H1 (cell line): ENCODE measurements at regions not wholly inside any gene's neighbourhood (a gene's known extent, or its start where the extent isn't known, plus 50 kb on each side); places are given as distances from the start of the nearest gene placed in this dataset.

Source experiments
- CTCF ChIA-PET: fragments of 300-600 bp; sonication (Branson Sonifier 250); formaldehyde crosslinking; loops from one replicate; lab custom pipeline; 2021; ENCODE audit not compliant: partially characterized antibody; lab: Charles Lee
- POLR2A ChIA-PET: fragments of 300-600 bp; sonication (Branson Sonifier 250); formaldehyde crosslinking; loops from one replicate; lab custom pipeline; 2021; ENCODE audit warnings: inconsistent platforms; ENCODE audit not compliant: partially characterized antibody; lab: Charles Lee
- DNase-seq, 2 experiments: peaks; one replicate each; pipeline versions ENCODE4 v3.0.0 to v3.0.0-alpha.2; 2010 to 2022; ENCODE audit warnings: low spot score in 2 of 2, low read depth in 1 of 2, mixed read lengths in 1 of 2
- FAIRE-seq: peaks from 2 replicates; lab custom pipeline; 2011; peaks lifted over from hg19 to GRCh38; lab: Jason Lieb, UNC
- H2AFZ ChIP-seq: 2 replicates; pipeline ENCODE4 v1.8.1; 2012; ENCODE audit warnings: low read length, inconsistent platforms
- H2AK5ac ChIP-seq: 2 replicates; pipeline ENCODE4 v1.6.1; 2013; ENCODE audit warnings: low read depth, low read length
- H2BK120ac ChIP-seq: replicated peaks from 2 replicates; pipeline ENCODE3; 2013; ENCODE audit warnings: low read depth, low read length, inconsistent platforms
- H2BK12ac ChIP-seq: 2 replicates; pipeline ENCODE4 v1.6.1; 2013; ENCODE audit warnings: low read depth, low read length
- H2BK15ac ChIP-seq: 2 replicates; pipeline ENCODE4 v1.6.1; 2013; ENCODE audit warnings: low read length
- H2BK20ac ChIP-seq: 2 replicates; pipeline ENCODE4 v1.6.1; 2013; ENCODE audit warnings: low read length
- H2BK5ac ChIP-seq: 2 replicates; pipeline ENCODE4 v1.6.1; 2013; ENCODE audit warnings: low read depth, low read length
- H3K14ac ChIP-seq: 2 replicates; pipeline ENCODE4 v1.6.1; 2013; ENCODE audit warnings: inconsistent platforms; ENCODE audit not compliant: insufficient read length
- H3K18ac ChIP-seq: 2 replicates; pipeline ENCODE4 v1.6.1; 2013; ENCODE audit warnings: low read length; ENCODE audit errors: extremely low read depth
- H3K23ac ChIP-seq: 2 replicates; pipeline ENCODE4 v1.6.1; 2013; ENCODE audit warnings: inconsistent platforms; ENCODE audit not compliant: insufficient read length
- H3K23me2 ChIP-seq: 2 replicates; pipeline ENCODE4 v1.6.1; 2013; ENCODE audit warnings: low read depth, low read length
- H3K27ac ChIP-seq: 2 replicates; pipeline ENCODE4 v1.6.1; 2011; ENCODE audit warnings: low read depth, low read length, inconsistent platforms
- H3K27me3 ChIP-seq, 4 experiments: replicated peaks in 1 of 4; 1 replicate in 1 of 4; 2 replicates in 3 of 4; pipeline versions ENCODE4 v1.6.1 to v1.8.1; 2011 to 2013; ENCODE audit warnings: low read length in 3 of 4, mild to moderate bottlenecking in 3 of 4, inconsistent platforms in 2 of 4, mixed read lengths in 2 of 4, moderate library complexity in 1 of 4; ENCODE audit not compliant: control insufficient read depth in 3 of 4, insufficient read depth in 3 of 4; ENCODE audit errors: extremely low read depth in 1 of 4
- H3K36me3 ChIP-seq, 4 experiments: 2 replicates each; pipeline versions ENCODE4 v1.6.1 to v1.8.1; 2011 to 2013; ENCODE audit warnings: mild to moderate bottlenecking in 4 of 4, low read length in 3 of 4, moderate library complexity in 2 of 4, control low read depth in 1 of 4, inconsistent platforms in 1 of 4; ENCODE audit not compliant: insufficient read depth in 4 of 4, control insufficient read depth in 2 of 4
- H3K4ac ChIP-seq: replicated peaks from 2 replicates; pipeline ENCODE3; 2013; ENCODE audit warnings: low read length, low read depth, mixed read lengths, inconsistent platforms; ENCODE audit not compliant: insufficient read length
- H3K4me1 ChIP-seq, 4 experiments: replicated peaks in 1 of 4; 1 replicate in 1 of 4; 2 replicates in 3 of 4; pipeline versions ENCODE4 v1.6.1 to v1.8.1; 2011 to 2013; ENCODE audit warnings: low read length in 3 of 4, inconsistent platforms in 2 of 4, mixed read lengths in 1 of 4; ENCODE audit not compliant: insufficient read depth in 4 of 4, control insufficient read depth in 3 of 4
- H3K4me2 ChIP-seq, 2 experiments: 2 replicates each; pipeline versions ENCODE4 v1.6.1 to v1.8.1; 2011 to 2013; ENCODE audit warnings: low read depth in 2 of 2, low read length in 2 of 2, control low read depth in 1 of 2, inconsistent platforms in 1 of 2, mild to moderate bottlenecking in 1 of 2; ENCODE audit not compliant: insufficient read depth in 1 of 2
- H3K4me3 ChIP-seq, 4 experiments: fragments of 200-600, 300-600 bp in 1 of 4; sonication (generic), shearing (Covaris generic), sonication (Bioruptor Twin) in 1 of 4; 2 replicates each; pipeline versions ENCODE4 v1.5.1 to v1.8.1; 2011 to 2016; ENCODE audit warnings: low read length in 4 of 4, low read depth in 3 of 4, control low read depth in 2 of 4, inconsistent platforms in 2 of 4, mild to moderate bottlenecking in 2 of 4, mixed read lengths in 1 of 4, moderate library complexity in 1 of 4; ENCODE audit not compliant: insufficient read depth in 2 of 4; ENCODE audit errors: extremely low read depth in 1 of 4
- H3K56ac ChIP-seq: replicated peaks from 2 replicates; pipeline ENCODE3; 2013; ENCODE audit warnings: low read depth, mild to moderate bottlenecking, mixed read lengths, low read length, inconsistent platforms; ENCODE audit not compliant: insufficient read length
- H3K79me1 ChIP-seq: 2 replicates; pipeline ENCODE4 v1.6.1; 2013; ENCODE audit warnings: low read depth, low read length, control low read depth
- H3K79me2 ChIP-seq, 2 experiments: 2 replicates each; pipeline versions ENCODE4 v1.6.1 to v1.8.1; 2012 to 2013; ENCODE audit warnings: low read length in 2 of 2, mild to moderate bottlenecking in 2 of 2, inconsistent platforms in 1 of 2; ENCODE audit not compliant: insufficient read depth in 2 of 2, control insufficient read depth in 1 of 2
- H3K9ac ChIP-seq, 4 experiments: replicated peaks in 1 of 4; 1 replicate in 1 of 4; 2 replicates in 3 of 4; pipeline versions ENCODE4 v1.6.1 to v1.8.1; 2011 to 2013; ENCODE audit warnings: low read depth in 3 of 4, low read length in 3 of 4, control low read depth in 2 of 4, mild to moderate bottlenecking in 2 of 4, moderate library complexity in 2 of 4, inconsistent platforms in 1 of 4; ENCODE audit errors: extremely low read depth in 1 of 4
- H3K9me3 ChIP-seq, 2 experiments: 2 replicates each; pipeline versions ENCODE4 v1.6.1 to v1.8.1; 2012 to 2013; ENCODE audit warnings: mild to moderate bottlenecking in 2 of 2, moderate library complexity in 2 of 2, control low read depth in 1 of 2, inconsistent platforms in 1 of 2, low read depth in 1 of 2, low read length in 1 of 2, mixed read lengths in 1 of 2; ENCODE audit not compliant: insufficient read depth in 2 of 2
- H4K20me1 ChIP-seq, 2 experiments: replicated peaks in 1 of 2; 2 replicates each; pipeline versions ENCODE3 to v1.8.1; 2011 to 2013; ENCODE audit warnings: inconsistent platforms in 2 of 2, low read length in 2 of 2, mild to moderate bottlenecking in 1 of 2; ENCODE audit not compliant: insufficient read depth in 2 of 2, control insufficient read depth in 1 of 2
- H4K5ac ChIP-seq: 2 replicates; pipeline ENCODE4 v1.6.1; 2013; ENCODE audit warnings: low read length, low read depth, mixed read lengths, inconsistent platforms; ENCODE audit not compliant: insufficient read length
- H4K8ac ChIP-seq: 2 replicates; pipeline ENCODE4 v1.8.0; 2013; ENCODE audit warnings: mild to moderate bottlenecking, moderate library complexity, low read length, inconsistent platforms; ENCODE audit not compliant: insufficient read depth; ENCODE audit errors: extremely low read depth
- H4K91ac ChIP-seq: replicated peaks from 2 replicates; pipeline ENCODE3; 2013; ENCODE audit warnings: low read length, mixed read lengths, inconsistent platforms; ENCODE audit not compliant: insufficient read length
- BACH1 ChIP-seq: IDR thresholded peaks from 2 replicates; pipeline ENCODE4 v1.6.1; 2012; ENCODE audit warnings: low read length, improper control_type of control experiment
- HDAC2 ChIP-seq, 2 experiments: fragments of 300-600 bp in 1 of 2; sonication (generic) in 1 of 2; IDR thresholded peaks; 2 replicates each; pipeline ENCODE4 v1.6.1; 2011 to 2012; ENCODE audit warnings: low read depth in 2 of 2, low read length in 2 of 2, mild to moderate bottlenecking in 2 of 2, moderate library complexity in 2 of 2, borderline replicate concordance in 1 of 2, inconsistent platforms in 1 of 2
- NRF1 ChIP-seq: IDR thresholded peaks from 2 replicates; pipeline ENCODE4 v1.6.1; 2011; ENCODE audit warnings: mild to moderate bottlenecking, low read depth, low read length, improper control_type of control experiment
- RNF2 ChIP-seq: fragments of 200-900, 300-1000 bp; sonication (generic); IDR thresholded peaks from 2 replicates; pipeline ENCODE4 v1.7.1; 2016; ENCODE audit warnings: borderline replicate concordance, low read depth, mild to moderate bottlenecking, antibody characterized with exemption, low read length; ENCODE audit not compliant: poor library complexity, severe bottlenecking; ENCODE audit errors: missing control alignments
- TBP ChIP-seq: IDR thresholded peaks from 2 replicates; pipeline ENCODE4 v1.6.1; 2011; ENCODE audit warnings: low read depth, low read length, improper control_type of control experiment
- ZNF274 ChIP-seq: IDR thresholded peaks from 2 replicates; pipeline ENCODE4 v1.7.0; 2012; ENCODE audit warnings: low read length, borderline replicate concordance; ENCODE audit errors: extremely low read depth
- WGBS, 2 experiments: shearing (Covaris generic) in 1 of 2; methylation state at CpG; one replicate each; pipeline versions ENCODE4 v1.1.6 to v1.1.7; 2013 to 2015; ENCODE audit warnings: low lambda C conversion rate in 2 of 2, mixed read lengths in 2 of 2, inconsistent platforms in 1 of 2, low coverage in 1 of 2, missing lambda C conversion rate in 1 of 2; ENCODE audit not compliant: insufficient replicate concordance in 2 of 2, insufficient coverage in 1 of 2, insufficient read length in 1 of 2; ENCODE audit errors: extremely low coverage in 1 of 2, missing lambda C conversion rate in 1 of 2; 5-methylcytosine and 5-hydroxymethylcytosine counted together

DNA sequence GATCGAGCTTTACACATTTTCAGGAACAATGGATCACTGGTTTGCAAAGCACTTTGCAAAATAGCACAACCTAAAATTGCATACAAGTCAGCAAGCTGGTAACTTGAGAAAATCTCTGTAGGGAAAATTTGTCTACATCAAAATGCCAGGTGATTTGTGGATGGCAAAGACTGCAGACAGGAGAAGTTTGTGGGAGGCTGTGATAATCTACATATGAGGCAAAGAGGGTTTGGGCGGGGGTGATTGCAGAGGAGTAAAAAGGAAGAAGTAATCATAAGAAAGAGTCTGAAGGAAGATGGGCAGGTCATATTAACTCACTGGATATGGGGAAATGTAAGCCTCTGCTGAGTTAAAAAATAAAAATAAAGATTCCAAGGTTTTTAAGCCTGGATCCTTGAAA, 166.3 kb upstream of the STXBP5 start:
- no peak for DNase-seq
- H4K91ac ChIP-seq: no peak overlapping the region
- no peak overlapping the region for H3K56ac ChIP-seq
- no peak for FAIRE-seq
- no peak overlapping the region for H3K23ac ChIP-seq
- ChIA-PET POLR2A (no interaction called here), CTCF (interaction anchor here (1.2 to 2.2 kb wide), 3 partner anchors 11 to 32 kb away, joined by 5 to 6 read pairs (median 5); no protein-coding TSS in a partner anchor)
- no peaks in the 10 kb centered on the region for H3K23me2 ChIP-seq
- H4K8ac ChIP-seq: no peak overlapping the region
- H3K18ac ChIP-seq: no peak overlapping the region
- H2BK15ac ChIP-seq: no peak overlapping the region
- H3K4me1 ChIP-seq: peaks cover 0 to 3% (median 2%) of the 10 kb centered on the region in 4 experiments; a peak in 2 of 7 replicates
- no peak overlapping the region for H2BK12ac ChIP-seq
- no peak overlapping the region for H3K4me2 ChIP-seq
- H2BK20ac ChIP-seq: no peak overlapping the region
- no peak overlapping the region for H2BK5ac ChIP-seq
- H3K4ac ChIP-seq: no peak overlapping the region
- no peaks in the 10 kb centered on the region for H4K20me1 ChIP-seq
- no peaks in the 10 kb centered on the region for H3K27me3 ChIP-seq
- no peak overlapping the region for H3K27ac ChIP-seq
- H3K79me1 ChIP-seq: no peaks in the 10 kb centered on the region
- H3K36me3 ChIP-seq: no peaks in the 10 kb centered on the region; a peak in 1 of 8 replicates
- H4K5ac ChIP-seq: no peak overlapping the region
- H2AK5ac ChIP-seq: no peak overlapping the region
- no peak overlapping the region for H2AFZ ChIP-seq
- no peak overlapping the region for H3K9ac ChIP-seq
- H3K14ac ChIP-seq: no peak overlapping the region
- no peak overlapping the region for H2BK120ac ChIP-seq
- no peak overlapping the region for H3K4me3 ChIP-seq
- no peaks in the 10 kb centered on the region for H3K79me2 ChIP-seq
- WGBS, 2 experiments: 85% methylated on average over 2 of the region's 2 CpGs; no CpG with 5 or more reads in 1 of the 2 experiments
- no peaks in the 10 kb centered on the region; a peak in 1 of 4 replicates for H3K9me3 ChIP-seq
- TF ChIP-seq ZNF274: no peak
- no peak for TF ChIP-seq BACH1
- TF ChIP-seq TBP: no peak
- no peak for TF ChIP-seq NRF1
- no peak for TF ChIP-seq HDAC2 (IDR thresholded peaks at IDR 0.05; ENCODE audit: borderline replicate concordance in 1 of 2, low read depth in 2 of 2, low read length in 2 of 2)
- no peak for TF ChIP-seq RNF2
